ENCODE measurements at regions not wholly inside any gene's neighbourhood (a gene's known extent, or its start where the extent isn't known, plus 50 kb on each side); places are given as distances from the start of the nearest gene placed in this dataset.

DNA sequence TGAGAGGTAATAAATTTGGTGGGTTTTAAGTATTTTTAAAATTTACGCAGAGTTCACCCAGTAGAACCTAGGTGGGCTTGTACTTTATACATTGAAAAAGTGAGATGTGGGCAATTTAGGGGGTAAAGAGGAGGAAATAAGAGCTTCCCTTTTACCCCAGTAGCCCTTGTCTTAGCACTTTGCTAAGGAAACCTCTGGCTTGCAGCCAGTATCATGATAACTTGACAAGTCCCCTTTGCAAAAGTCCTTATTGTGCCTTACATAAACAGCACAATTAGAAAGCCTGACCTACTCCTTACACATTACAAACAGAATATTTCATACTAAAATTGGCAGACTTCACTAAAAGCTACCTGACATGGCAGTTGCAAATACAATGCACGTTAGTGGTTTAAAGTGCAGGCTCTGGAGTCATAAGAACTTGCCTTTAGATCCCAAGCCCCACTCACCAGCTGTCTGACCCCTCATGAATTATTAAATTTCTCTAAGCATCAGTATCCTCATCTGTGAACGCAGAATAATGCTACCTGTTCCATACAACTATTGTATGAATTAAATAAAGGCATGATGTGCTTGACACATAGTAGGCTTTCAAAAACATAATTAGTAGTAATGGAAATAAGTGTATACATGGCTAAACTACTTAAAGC lies 53.2 kb upstream of the NELL2 start:
- no peaks in the 10 kb centered on the region for H3K9me3 ChIP-seq
- H3K27me3 ChIP-seq = no peaks in the 10 kb centered on the region
- no peak for TF ChIP-seq CTCF (IDR thresholded peaks at IDR 0.05)
- no peaks in the 10 kb centered on the region for H3K4me1 ChIP-seq
- no peaks in the 10 kb centered on the region for H3K36me3 ChIP-seq
- intact Hi-C loops (cut with DNase I) = no loop called here
- H3K4me3 ChIP-seq = no peak overlapping the region
- ATAC-seq = no peak
- H3K27ac ChIP-seq = no peak overlapping the region
- no peak for DNase-seq

All from upper lobe of right lung (tissue), 1 donor.